Nucleus accumbens (tissue), 56 donors: ENCODE measurements at regions not wholly inside any gene's neighbourhood (a gene's known extent, or its start where the extent isn't known, plus 50 kb on each side); places are given as distances from the start of the nearest gene placed in this dataset.

Experiments used
- DNase-seq, 56 donors: peaks; one replicate each; lab custom pipeline; 2025; lab: John Stamatoyannopoulos, UW

DNA sequence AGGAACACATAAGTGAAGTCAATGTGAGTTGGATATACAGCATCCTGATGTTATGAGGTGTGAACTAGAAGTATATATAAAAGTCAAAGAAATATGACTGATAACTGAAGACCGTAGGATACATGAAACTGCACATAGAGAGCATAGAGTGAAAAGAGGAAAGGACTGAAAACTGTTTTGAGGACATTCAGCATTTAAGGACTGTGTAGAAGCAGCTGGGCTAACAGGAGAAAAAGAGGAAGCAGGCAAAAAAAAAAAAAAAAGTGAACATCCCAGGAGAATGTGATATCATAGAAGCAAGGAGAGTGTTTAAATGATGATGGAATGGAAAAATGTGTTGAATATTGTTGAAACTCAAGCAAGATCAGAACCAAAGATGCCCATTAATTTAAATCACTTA, 363.5 kb downstream of the PCDH20 start:
- DNase-seq: no peak

DNA sequence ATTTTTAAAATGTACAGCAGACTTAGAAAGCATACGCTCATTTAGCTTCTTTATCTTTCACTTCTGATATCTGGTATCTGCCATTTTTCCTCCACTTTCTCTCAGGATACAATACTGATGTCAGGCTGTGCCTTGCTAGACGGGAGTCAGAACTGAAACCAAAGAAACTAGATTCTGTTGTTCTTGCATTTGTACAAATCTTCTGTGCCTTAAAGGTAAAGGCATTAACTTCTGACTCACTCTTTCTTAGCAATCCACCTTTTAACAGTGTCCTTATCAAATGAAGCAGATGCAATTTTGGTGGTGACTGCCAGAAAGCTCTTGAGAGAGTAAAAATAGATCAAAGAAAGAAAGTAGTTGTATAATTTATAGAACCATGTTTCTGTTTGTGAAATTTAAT, 370.4 kb downstream of the PCDH20 start:
- no peak for DNase-seq

DNA sequence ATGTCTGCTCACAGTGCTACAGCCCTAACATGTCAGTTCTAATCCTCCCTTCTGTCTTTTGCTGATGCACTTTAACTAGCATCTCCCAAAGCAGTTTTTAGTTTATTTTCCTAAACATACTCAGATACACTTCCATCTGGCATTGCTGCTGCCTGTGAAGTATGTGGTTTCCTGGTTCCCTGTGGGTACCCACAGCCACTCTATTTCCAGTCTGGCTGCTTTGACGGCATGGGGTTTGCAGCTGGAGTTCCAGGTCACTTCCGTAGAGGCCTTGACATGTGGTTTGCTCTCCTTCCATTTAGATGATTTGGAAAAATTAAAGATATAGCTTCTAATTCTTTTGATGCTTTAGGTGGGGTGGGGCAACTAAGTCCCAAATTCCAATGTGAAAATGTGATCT, 375.5 kb downstream of the PCDH20 start:
- no peak for DNase-seq

DNA sequence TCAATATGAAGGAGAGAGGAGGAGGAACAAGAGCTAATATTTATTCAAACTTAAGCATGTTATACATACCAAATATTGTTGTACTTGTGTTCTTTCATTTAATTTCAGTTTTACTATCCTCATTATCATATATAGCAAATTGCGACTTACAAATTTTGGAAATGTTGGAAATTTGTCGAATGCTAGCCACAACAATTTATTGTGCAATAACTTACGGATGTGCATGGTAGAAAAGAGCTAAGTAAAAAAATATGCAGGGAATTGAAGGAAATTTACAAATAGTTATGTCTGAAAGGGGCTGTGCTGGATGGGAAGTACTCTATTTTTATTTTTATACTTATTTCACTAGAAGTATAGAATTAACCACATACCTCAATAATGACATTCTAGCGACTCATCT, 376.3 kb downstream of the PCDH20 start:
- no peak for DNase-seq

DNA sequence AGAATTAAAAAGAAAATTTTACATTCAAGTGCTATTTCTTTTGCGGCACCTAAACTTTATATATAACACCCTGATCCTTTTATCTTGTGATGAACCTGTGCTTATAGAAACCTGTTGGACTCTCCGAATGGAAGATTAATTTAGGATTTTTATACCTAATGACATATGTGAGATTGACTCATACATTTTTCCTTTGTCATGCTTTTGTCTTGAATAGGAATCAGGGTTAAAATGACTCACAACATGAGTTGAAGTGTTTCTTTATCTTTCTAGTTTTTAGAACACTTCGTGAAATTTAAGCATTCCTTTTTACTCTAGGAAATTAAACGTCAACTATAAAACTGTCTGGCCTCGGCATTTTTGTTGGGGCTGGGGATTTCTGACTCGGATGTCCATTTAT, 378.9 kb downstream of the PCDH20 start:
- no peak for DNase-seq

DNA sequence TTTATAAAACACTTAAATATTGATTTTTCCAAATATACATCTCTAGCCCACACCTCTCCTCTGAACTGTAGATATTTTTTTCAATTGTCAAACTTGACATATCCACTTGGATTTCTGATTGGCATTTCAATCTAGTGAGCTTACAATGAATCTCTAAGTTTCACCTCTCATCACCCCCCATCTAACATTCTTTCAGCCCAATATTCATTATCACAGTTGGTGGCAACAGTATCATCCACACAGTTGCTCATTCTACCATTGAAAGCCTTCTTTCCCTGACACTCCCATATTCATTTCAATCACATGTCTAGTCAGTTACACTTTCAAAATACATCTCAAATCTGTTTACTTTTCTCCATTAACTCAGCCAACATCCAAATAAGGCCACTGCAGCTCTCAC, 385.2 kb downstream of the PCDH20 start:
- DNase-seq: no peak

DNA sequence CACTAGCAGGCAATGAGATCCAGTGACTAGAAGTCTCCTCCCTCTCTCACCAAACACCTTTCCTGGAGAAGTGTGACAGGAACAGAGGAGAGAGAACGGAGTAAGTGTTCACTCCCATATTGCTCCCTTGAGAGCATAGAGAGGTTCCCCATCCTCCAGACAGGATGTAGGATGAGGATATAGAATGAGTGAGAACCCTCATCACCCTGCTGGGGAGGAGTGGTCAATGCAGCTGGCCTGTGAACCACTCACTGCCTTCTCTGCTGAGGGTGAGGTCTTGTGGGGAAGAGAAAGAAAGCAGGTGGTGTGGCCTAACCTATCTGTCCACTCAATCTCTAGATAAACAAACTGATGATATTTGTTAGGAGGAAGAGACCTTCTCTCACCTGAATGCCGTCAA, 386.6 kb downstream of the PCDH20 start:
- no peak for DNase-seq

DNA sequence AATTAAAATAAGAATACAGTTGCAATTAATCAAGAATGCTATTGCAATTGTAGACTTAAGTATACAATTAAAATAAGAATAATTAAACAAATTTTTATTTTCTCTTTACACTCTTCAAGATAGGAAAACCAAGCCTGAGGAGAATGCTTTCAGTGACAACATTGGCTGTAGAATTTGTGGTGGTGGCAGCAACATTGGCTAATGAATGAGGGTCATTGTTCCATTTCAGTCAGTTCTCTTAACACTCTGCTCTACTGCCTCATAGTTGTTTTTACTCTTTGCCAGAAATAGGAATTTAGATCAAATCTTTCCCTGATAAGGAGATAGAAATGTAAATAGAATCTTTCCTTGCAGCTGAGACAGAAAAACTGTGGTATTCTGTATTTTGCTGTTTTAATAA, 391.6 kb downstream of the PCDH20 start:
- peak in 2 of 56 donors; percentile 1 to 29 for DNase-seq

DNA sequence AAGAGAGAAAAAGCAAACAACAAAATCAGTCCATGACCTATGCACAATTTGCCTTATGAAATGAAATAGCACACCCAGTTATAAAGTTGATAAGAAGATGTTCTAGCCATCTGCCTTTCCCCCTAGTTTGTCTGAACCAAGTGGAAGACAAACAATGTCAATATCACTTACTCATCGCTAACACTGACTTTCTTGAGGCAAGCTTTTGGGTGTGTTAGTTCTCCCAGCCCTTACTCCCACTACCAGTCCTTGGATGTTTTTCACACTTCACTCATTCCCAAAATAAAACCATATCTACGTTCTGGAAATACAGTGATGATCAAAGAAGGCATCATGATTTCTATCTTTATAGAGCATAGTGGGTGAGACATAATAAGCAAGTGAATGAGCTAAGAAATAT, 393.8 kb downstream of the PCDH20 start:
- DNase-seq: no peak

DNA sequence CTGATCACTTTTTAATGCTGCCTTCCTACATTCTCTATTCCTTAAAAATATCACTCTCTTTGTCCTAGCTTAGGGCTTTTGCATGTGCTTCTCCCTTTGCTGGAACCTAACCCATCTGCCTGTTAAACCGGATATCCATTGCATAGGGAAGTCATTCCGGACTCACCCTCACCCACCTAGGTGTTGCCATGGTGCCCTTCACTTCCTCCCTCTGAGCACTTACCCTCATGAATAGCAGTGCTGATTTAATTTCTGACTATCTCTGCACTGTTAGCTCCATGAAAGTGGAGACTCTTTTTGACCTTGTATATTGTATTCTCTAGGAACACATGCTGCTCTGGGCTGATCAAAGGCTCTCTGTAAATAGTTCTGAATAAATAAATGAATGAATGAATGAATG, 401.9 kb downstream of the PCDH20 start:
- no peak for DNase-seq

DNA sequence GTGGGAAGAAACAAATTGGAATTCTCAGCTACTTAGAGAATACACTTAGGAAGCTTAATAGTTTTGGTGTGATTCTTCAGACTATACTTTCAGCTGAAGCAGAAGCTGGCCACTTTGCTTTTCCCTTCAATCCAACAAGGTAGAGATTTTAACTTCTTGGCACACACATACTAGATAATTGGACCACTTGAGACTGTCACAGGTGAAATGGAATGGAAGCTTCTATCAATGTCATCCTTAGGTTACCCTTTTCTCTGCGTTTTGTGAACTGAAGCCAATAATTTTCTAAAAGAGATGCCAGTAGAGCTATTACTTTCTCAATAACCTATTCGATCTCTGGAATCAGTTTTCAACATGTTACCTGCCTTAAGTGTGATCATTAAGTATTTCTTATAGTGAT, 405.3 kb downstream of the PCDH20 start:
- no peak for DNase-seq

DNA sequence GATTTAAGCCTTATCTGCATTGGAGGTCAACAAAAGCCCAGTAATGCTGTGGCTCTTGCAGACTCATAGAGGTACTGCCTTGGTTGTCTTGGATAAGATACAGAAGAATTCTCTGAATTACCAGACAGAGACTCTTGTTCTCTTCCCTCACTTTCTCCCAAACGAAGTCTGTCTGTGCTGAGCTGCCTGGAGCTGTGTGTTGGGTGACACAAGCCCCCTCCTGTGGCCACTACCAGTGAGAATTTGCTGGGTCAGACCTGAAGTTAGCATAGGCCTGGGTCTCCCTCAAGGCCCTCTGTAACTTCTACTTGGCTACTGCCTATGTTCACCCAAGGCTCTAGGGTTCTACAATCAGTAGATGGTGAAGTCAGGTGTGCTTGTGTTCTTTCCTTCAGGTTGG, 413.0 kb downstream of the PCDH20 start:
- DNase-seq: no peak

DNA sequence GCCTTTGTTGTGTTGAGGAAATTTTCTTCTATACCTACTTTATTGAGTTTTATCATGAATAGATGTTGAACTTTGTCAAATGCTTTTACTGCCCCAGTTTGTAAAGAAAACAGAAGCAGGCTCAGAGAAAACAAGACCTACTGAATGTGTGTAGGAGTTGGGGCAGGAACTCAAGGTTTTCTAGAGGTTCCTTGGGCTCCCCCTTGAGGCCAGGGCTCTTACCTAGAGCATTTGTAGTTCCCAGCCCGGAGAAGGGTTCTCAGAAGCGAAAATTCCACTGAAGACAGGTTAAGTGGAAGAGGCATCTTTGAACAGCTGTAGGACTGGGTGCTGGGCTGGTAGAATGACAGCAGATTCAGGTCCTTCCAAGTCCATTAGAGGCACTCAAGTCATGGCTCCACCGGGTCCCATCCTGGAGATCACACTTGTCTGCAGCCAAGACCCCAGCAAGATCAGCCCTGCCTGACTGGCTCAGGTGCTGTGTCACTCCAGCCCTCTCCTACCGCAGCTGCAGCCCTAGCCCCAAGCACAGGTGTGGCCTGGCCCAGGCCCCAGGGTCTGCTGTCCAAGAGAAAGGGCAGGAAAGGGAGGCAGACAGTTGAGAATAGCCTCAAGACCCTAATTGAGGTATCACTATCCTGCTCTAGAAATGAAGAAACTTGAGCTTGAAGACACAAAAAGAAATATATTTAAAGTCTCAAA, 425.5 kb downstream of the PCDH20 start:
- no peak for DNase-seq

DNA sequence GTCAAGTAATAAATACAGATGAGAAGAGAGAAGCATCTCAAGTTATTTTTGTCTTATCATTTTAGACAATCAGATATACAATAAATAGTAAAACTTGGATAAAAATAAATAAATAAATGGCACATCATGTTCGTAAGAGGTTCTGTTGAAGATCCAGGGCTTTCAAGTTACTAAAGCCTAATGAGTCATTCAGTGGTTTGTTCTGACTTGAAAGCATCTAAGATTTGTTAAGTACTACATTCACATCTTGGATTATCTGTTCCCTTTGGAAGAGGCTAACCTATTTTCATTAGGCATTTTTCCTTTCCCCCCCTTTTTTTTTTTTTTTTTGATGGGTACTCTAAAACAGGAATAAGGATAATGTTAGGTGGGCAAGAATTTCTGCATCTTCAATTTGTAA, 429.3 kb downstream of the PCDH20 start:
- no peak for DNase-seq

DNA sequence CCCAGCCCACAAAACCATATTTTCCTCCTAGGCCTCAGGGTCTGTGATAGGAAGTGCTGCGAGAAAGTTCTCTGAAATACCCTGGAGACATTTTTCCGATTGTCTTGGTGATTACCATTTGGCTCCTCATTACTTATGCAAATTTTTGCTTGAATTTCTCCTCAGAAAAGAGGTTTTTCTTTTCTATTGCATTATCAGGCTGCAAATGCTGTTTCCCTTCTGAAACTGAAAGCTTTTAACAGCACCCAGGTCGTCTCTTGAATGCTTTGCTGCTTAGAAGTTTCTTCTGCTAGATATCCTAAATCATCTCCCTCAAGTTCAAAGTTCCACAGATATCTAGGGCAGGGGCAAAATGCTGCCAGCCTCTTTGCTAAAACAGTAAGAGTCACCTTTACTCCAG, 434.2 kb downstream of the PCDH20 start:
- DNase-seq: no peak

DNA sequence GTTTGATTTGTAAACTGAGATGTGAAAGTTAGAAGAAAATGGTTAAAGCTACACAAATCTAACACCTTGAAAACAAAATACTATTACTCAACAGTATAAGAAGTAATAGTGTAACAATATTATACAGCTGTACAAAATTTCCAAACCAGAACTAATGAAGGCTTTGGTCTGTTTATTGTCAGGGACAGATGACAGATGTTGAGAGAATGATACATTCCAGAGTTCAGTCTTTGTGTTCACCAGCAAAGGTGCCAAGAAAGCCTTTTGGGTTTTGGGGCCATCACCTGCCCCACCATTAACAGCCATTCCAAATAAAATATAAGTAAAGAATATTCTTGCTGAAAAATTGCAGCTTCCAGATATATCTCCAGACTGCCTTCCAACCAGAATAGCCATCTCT, 439.3 kb downstream of the PCDH20 start:
- DNase-seq: no peak

DNA sequence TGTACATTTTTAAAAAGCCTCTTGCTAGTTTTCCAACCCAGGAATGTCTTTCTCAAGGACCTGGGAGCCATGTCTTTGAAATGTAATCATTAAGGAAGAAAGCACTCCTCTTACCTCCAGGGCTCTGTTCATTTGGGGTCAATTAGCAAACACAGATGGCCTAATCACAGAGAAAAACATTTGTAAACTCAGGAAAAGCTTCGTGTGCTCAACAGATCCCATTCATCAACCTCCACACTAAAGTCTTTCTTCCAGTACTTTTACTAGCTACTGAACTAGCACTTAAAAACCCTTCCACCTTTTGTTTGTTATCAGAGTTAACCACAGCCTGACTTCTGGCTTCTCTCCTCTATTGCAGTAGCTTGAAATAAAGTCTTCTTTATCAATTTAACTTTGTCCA, 441.4 kb downstream of the PCDH20 start:
- DNase-seq: no peak

DNA sequence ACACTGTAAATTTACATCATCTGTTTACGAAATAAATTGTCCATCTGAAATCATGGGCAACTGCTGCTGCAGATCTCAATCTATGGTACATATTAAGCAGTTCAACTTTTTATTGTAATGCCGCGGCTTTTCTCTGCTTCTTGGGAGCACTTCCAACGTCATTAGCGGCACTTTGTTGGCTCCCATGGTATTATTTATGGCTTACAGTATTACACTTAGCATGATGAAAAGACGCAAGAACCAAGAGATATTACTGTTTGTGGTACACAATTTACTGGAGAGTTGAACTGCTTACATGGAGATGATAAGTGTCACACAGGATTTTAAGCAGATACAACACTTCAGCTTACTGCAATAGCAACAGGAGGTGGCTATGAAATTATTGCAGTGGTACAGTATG, 442.1 kb downstream of the PCDH20 start:
- DNase-seq: no peak

DNA sequence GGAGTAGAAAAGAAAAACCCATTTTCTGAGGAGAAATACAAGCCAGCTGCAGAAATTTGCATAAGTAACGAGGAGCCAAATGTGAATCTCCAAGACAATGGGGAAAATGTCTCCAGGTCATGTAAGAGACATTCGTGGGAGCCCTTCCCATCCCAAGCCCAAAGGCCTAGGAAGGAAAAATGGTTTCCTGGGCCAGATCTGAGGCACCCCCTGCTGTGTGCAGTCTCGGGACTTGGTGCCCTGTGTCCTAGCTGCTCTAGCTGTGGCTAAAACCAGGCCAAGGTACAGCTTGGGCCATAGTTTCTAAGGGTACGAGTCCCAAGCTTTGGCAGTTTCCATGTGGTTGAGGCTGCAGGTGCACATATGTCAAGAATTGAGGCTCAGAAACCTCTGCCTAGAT, 444.9 kb downstream of the PCDH20 start:
- DNase-seq: no peak

DNA sequence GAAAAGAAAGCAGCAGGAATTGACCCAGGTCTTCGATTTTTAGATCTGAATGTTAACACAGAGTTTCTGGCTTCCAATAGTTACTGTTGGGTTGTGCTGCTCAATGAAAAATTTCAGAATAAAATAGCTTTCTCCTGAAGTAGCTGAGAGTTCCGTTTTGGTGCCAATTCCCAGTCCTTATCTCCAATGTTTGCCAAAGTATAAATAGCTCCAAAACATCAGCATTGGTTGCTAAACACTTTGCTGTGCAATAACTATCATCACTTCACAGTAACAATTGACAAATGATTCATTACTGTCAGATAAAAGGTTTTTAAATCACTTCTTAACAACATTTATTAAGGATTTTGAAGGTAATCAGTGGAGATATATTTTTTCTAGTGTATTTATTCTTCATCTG, 446.0 kb downstream of the PCDH20 start:
- no peak for DNase-seq

DNA sequence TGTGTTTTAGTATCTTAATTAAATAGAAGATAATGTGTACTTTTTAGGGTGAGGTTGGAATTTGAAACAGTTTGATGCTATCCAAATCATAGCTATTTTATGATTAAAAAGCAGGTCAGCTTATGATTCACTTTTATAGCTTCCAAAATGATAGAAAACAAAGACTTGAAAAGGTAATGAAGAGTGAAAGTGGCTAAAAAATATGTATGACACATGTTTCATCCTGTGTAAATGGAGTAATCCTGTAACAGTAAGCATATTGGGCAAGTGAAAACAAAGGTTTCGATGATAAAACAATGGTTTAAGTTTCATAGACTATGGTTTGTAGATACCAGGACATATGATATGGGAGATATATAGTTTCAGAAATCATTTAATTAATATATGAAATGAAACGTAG, 456.2 kb downstream of the PCDH20 start:
- no peak for DNase-seq

DNA sequence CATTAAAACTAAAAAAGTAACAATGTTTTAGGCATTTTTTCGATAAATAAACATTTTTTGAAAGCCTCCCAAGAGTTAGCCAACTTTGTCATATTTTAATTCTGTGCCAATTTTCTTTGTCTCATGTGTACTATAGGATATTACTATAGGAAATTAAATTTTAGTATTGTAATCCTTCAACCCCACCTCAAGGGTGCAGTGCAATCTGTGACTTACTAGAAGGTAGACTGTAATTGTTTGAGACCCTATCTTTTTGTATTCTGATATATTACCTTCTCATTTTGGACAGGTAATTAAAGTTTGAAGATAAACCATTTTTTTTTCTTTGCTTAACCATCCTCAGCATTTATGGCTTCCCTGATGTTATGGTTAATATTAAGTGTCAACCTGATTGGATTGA, 457.8 kb downstream of the PCDH20 start:
- no peak for DNase-seq

DNA sequence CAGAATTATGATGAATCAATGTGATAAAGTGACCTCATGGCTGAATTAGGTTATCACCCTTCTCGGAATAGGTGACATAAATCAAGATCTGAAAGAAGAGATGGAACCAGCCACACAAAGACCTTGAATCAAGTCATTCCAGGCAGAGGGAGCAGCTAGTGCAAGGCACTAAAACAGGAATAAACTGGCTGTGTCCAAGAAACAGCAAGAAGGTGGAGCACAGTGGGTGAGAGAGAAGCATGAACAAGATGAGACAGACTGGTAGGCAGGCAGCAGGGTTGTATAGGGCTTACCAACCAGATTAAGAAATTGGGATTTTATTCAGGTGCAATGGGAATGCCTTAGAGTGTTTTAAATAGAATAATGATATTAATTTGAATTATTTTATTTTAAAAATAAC, 470.3 kb downstream of the PCDH20 start:
- DNase-seq: no peak
